SHP77 (cell line): ENCODE measurements at regions not wholly inside any gene's neighbourhood (a gene's known extent, or its start where the extent isn't known, plus 50 kb on each side); places are given as distances from the start of the nearest gene placed in this dataset.
"Not testable (repeated sequence)": the region's sequence is repeated elsewhere in the genome, so short reads cannot be mapped to it uniquely, and the experiment has no call there.

Source experiments
- DNase-seq, 2 experiments: peaks; one replicate each; lab custom pipeline; 2025; lab: John Stamatoyannopoulos, UW

DNA sequence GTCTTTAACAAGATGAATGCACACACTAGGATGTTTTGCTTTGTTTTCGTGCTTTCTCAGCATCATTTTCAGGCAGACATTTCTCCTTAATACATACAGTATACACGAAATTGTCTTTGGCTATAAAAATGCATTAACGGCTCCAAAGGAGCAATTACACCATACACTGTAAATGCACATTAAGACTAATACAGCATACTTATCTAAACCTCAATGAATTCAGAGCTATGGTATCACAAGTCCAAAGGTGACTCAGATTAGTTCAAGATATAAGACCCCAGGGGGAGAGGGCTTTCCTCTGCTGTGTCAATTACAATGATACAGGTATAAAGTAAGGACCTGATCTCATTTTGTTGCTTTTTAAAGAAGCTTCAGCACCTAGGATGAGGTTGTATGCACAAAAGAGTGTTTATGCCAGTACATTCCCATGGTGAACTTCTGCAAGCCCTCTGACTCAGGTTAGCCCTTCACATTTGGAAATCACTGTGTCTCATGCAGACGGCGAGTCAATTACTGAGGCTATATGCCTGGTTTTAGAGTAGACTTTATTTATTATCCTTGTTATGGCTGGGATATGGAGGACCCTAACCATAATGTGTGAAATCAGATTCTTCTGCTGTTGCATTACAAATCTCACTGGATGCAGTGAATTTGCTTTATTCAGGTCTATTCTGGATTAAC, 233.3 kb downstream of the ZNF608 start:
- no peak for DNase-seq

DNA sequence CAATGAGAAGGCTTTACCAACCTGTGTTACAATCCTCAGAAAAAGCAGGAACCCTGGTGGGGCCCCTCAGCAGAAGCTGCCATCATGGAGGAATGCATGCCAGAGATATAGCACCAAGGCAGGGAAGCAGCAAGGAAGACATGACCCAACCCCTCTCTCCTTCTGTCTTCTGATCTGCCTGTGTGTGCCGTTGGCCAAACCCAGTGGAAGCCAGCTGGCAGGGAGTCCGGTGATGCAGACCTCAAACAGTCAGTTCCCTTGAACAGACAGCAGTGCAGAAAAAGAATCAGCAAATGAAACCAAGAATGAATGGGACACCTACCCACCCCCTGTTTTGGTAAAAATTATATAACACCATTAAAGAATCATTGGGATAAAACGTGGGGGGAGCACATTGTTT, 234.2 kb downstream of the ZNF608 start:
- DNase-seq: no peak

DNA sequence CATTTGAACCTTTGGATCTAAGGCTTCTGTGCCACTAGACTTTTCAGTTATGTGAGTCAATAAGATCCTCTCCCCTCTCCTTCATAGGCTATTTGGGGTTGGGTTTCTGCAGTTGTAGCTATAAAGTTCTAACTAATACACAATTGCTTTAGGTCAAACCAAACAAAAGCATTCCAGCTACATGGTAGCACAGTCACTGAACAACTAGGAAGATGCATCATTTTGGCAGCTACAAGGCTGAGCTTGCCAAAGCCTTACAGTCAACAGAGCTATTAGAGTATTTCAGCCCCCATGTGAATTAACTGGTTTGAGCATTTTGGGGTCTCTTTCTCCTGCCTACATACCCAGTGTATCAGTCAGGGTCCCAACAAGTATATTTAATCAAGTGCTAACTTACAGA, 234.6 kb downstream of the ZNF608 start:
- DNase-seq: no peak

GRCh38 chr5:124507688-124508087, 238.8 kb downstream of the ZNF608 start:
- DNase-seq: no peak

- DNase-seq: no peak
Measured at GRCh38 chr5:124504081-124504916, 242.1 kb downstream of the ZNF608 start.

DNA sequence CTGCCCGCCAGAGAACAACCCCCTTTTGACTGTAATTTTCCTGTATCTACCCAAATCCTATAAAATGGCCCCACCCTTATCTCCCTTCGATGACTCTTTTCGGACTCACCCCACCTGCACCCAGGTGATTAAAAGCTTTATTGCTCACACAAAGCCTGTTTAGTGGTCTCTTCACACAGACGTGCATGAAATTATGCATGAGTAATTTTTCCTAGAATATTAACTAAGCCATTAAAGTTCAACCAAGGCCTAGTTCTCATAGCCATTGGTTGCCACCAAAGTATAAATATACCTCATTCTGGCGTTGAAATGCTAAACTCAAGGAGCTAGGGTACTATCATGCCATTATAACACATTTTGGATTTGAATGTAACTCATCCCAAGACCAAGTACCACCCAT, 243.9 kb downstream of the ZNF608 start:
- DNase-seq: no peak

DNA sequence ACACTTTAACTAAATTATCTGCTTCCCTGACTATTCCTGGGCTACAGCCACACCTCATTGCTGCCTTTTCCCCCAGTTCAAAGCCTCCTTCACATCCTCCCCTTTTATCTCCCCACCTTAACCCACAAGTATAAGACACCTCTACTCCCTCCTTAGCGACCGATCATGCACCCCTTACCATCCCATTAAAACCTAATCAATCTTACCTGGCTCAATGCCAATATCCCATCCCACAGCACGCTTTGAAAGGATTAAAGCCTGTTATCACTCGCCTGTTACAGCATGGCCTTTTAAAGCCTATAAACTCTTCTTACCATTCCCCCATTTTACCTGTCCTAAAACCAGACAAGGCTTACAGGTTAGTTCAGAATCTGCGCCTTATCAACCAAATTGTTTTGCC, 246.6 kb downstream of the ZNF608 start:
- DNase-seq: not testable (repeated sequence)

GRCh38 chr5:124496968-124497367, 249.5 kb downstream of the ZNF608 start:
- not testable (repeated sequence) for DNase-seq

- no peak for DNase-seq
Measured at GRCh38 chr5:124494540-124495116, 251.8 kb downstream of the ZNF608 start.

GRCh38 chr5:124492444-124493224, 253.8 kb downstream of the ZNF608 start:
- DNase-seq: no peak

- DNase-seq: not testable (repeated sequence)
Measured at GRCh38 chr5:124490315-124490714, 256.1 kb downstream of the ZNF608 start.

- no peak for DNase-seq
Measured at GRCh38 chr5:124481419-124481818, 265.0 kb downstream of the ZNF608 start.

DNA sequence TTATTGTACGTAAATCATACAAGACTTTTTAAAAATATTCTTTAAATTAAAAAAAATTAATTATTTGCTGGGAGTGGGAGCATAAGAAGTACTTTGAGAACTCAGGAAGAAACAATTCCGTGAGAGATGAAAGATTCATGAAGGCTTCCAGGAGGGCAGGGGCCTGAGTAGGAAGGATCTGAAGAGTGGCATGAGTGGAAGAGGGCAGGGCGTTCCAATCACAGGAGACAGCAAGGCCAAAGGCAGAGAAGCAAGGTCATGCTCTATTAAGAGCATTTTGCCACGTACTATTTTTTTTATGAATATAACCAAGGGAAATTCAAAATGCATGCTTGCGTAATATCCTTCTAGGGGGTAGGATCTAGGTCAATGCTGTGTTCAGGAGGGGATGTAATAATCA, 265.5 kb downstream of the ZNF608 start:
- no peak for DNase-seq

DNA sequence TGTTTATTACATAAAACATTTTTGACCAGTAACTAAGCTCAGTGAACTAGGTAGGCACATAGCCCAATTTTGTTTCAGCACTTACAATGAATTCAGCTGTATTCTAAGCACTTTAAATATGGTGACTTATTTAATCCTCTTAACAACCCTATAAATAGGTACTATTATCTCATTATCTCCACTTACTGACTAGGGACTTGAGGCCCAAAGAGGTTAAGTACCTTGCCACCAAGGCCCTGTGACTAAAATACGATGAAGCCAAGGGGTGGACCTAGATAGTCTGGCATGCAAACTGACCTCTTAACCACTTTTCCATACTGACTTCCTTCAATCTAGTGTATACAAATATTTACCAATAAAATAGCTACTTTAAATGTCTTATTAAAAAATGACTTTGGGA, 266.4 kb downstream of the ZNF608 start:
- no peak for DNase-seq

DNA sequence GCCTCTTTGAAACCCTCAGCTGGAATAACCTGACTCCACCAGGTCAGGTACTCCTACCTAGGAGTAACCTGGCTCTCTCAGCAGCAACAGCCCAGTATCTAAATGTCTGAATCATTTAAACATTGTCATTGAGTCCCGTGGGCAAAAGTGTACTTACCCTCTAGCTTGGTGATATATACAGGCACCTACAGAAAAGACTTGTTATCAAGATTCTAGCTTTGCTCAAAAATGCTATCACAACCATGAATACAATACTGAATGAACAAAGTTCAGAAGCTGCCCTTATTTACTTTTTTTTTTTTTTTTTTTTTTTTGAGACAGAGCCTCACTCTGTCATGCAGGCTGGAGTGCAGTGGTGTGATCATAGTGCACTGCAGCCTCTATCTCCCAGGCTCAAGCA, 268.2 kb downstream of the ZNF608 start:
- no peak for DNase-seq

DNA sequence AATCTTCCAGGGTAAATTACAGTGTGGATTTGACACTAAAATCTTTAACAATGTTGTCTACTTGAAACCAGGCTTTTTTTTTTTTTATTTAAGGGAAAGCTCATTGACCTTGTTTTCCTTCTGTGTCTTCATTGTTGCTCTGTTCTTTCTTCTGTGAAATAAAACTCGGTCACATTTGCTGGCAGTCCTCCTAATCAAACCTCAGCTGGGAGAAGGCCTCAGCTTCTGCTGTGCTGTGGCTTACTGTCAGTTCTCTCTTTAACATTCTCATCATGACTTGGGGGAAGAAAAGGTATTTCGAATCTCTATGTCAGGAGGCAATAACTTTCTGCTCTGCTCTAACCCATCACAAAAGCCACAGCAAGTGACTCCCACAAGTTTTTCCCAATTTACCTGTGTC, 268.9 kb downstream of the ZNF608 start:
- DNase-seq: no peak

DNA sequence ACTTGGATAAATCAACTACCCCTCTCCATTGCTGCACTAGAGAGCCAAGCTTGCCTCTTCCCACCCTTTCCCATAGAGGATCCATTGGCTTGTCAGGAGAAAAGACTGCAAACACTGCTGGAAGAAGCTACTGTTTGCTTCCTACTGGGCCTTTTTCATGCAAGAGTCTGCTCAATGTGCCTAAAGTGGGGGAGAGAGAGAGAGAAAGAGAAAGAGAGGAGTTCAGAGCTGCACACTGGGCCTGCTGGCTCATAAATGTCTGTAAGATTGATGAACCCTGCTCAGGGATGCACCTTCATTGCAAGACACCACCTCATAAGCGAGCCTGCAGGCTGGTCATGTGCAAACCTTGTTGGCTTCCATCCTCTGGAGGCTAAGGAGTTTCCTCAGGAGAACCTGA, 269.4 kb downstream of the ZNF608 start:
- no peak for DNase-seq

DNA sequence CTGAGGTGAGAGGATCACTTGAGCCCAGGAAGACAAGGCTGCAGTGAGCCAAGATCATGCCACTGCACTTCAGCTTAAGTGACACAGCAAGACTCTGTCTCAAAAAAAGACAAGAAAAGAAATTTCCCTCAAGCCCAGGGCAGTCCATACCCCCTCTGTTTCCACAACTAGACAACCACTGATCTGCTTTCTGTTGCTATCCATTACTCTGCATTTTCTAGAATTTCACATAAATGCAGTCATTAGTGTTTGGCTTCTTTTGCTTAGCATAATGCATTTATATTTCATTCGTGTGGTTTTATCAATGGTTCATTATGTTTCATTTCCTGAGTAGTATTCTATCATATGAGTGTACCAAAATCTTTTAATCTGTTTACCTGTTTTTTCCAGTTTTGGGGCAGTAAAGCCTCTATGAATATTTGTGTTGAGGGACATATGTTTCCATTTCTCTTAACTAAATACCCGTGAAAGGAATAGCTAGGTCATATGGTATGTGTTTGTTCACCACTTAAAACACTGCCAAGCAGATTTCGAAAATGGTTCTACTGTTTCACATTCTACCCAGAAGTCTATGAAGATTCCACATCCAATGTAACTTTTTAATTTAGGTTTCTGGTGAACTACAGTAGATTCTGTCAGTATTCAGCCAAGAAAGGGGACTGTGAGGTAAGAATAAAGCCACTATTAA, 271.8 kb downstream of the ZNF608 start:
- no peak for DNase-seq

- no peak for DNase-seq
Measured at GRCh38 chr5:124468671-124469411, 277.6 kb downstream of the ZNF608 start.

GRCh38 chr5:124467745-124468144, 278.7 kb downstream of the ZNF608 start:
- DNase-seq: no peak

- no peak for DNase-seq
Measured at GRCh38 chr5:124466011-124466410, 280.4 kb downstream of the ZNF608 start.
